ENCODE measurements at regions not wholly inside any gene's neighbourhood (a gene's known extent, or its start where the extent isn't known, plus 50 kb on each side); places are given as distances from the start of the nearest gene placed in this dataset.
"Not testable (repeated sequence)": the region's sequence is repeated elsewhere in the genome, so short reads cannot be mapped to it uniquely, and the experiment has no call there.

DNA sequence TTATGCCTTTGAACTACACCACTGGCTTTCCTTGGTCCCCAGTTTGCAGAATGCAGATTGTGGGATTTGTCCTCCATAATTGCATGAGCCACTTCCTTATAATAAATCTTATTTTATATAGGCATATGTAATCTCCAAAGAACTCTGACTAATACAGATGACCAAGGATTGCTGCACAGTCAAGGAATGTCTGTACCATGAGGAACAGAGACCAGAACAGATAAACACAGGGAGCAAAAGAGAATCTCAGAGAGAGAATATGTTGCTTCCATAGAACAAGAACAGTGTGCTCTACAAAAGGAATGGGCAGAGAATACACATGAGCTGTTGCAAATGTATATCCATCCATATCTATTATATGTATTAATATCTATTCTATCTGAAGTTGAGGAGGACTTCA, 111.1 kb downstream of the ADRA2C start:
- no peak for DNase-seq (ENCODE audit: extremely low read depth, low read depth, low spot score)

DNA sequence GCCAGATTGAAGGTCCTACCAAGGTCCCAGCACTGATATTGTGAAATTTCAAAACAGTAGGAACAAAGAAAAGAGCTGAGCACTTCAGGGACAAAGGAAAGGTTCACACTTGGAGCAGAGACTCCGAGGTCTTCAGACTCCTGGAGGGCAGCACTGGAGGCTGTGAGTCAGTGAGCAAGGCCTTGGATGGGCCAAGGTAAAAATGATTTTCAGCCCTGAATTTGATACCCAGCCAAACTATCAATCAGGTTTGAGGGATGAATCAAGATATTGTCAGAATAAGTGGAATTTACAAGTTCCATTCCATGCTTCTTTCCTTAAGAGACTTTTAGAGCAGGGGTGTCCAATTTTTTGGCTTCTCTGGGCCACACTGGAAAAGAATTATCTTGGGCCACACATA, 111.7 kb downstream of the ADRA2C start:
- no peak for DNase-seq (ENCODE audit: extremely low read depth, low read depth, low spot score)

DNA sequence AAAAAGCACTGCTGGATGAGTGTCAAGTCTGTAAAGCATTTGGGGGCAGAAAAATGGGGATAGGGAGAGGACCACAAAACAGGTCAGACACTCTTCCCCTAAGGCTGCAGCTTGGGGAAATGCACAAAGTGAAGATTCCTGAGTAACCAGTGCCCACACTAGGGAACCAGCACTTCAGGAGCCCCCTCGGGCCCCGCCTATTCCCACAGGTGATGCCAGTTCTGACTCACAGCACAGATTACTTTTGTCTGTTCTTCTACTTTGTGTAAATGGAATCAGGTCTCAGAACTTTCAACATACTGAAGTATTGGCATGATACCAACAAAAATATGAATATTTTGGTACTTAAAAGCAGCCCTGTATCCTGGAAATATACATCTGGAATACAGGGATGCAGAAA, 112.5 kb downstream of the ADRA2C start:
- no peak for DNase-seq (ENCODE audit: extremely low read depth, low read depth, low spot score)

DNA sequence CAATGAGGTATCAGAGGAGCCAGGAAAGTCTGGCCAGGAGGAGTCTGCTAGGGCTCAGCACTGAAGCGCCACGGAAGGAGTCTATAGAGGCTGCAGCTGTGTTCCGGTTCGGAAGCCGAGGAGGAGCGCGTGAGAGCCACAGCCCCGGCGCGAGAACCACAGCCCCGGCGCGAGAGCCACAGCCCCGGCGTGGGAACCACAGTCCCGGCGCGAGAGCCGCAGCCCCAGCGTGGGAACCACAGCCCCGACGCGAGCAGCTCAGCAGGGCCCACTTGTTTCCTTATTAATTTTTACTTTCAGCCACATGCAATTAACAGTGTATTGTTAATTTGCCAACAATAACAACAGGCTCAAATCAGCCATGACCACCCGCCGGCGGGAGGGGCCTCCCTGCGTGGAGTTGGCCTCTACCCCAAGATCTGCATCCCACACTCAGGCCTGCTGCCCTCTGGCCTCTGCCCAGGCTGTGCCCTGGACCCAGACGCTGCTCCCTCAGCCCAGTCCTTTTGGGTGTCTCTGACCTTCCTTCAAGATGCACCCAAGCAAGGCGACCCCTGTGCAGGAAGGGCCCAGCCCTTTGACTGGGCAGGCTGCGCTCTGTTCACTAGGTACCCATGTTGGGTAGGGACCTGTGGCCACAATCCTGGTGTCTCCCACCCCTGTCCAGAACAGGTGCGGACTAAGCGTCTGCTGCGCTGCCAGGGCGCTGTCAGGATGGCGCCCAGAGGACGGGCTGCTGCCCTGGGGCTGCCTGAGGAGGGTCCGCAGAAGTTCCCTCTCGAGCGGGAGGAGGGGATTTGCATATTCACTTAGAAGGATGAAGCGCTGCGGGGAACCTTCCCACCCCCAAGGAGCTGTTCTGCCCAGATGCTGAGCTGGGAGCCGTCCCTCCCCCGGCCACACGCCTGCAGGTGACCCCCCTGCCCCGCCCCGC, 113.8 kb downstream of the ADRA2C start:
- no peak for DNase-seq (ENCODE audit: extremely low read depth, low read depth, low spot score)

DNA sequence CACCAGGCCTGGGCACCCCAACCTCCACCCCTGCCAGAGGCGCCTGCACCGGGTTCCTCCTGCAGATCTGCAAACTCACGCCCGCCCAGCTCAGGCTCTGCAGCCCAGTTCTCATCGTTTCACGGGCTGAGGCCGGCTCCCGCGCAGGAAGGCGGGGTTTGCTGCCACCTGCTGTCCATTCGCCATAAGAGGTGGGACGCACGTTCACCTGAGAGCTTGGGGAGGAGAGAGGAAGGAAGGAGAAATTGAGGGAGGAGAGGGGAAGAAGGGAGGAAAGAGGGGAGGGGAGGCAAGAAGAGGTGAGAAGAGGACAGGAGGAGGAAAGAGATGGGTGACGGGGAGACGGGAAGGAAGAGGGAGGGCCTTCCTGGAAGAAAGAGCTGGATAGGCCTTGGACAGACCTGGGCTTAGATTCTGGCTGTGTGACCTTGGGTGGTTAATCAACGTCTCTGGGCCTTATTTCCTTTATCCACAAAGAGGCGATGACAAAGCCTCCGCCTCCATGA, 114.5 kb downstream of the ADRA2C start:
- DNase-seq (ENCODE audit: extremely low read depth, low read depth, low spot score): no peak

DNA sequence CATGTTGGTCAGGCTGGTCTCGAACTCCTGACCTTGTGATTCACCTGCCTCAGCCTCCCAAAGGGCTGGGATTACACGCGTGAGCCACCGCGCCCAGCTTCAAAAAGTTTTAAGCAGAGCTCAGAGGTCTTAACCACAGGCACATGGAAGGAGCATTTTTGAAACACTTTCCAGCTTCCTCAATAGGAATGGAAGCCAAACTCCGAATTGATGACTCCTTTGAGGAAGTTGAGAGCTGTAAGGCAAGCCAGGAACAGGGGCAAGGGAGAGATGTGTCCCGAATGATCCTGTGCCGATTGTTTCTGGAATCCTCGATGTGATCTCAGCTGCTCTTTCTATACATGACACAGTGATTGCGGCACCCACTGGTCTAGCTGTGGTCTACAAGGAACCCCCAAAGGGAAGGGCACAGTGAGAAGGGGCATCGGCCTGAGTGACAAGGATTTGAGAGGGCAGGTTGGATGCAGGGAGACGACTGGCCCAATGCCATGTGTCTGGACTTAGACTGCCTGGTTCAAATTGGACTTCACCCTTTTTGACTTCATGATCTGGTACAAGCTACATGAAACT, 116.2 kb downstream of the ADRA2C start:
- not testable (repeated sequence) for DNase-seq (ENCODE audit: extremely low read depth, low read depth, low spot score)

DNA sequence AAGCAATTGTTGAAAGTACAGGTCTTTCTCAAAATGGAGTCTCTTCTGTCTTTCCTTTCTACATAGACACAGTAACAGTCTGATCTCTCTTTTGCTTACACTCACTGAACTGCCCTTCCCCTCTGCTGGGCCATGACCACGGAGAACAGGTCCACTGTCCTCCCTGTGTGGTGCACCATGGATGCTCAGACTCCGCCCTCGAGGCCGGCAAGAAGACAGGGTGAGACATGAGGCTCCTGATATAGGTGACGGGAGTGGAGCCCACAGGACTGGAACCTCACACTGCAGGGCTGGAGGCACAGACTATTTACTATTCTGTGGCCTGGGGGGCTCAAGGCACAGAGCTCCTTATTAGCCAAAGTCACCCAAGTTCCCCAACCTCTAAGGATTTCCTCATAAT, 118.1 kb downstream of the ADRA2C start:
- DNase-seq (ENCODE audit: extremely low read depth, low read depth, low spot score): not testable (repeated sequence)

DNA sequence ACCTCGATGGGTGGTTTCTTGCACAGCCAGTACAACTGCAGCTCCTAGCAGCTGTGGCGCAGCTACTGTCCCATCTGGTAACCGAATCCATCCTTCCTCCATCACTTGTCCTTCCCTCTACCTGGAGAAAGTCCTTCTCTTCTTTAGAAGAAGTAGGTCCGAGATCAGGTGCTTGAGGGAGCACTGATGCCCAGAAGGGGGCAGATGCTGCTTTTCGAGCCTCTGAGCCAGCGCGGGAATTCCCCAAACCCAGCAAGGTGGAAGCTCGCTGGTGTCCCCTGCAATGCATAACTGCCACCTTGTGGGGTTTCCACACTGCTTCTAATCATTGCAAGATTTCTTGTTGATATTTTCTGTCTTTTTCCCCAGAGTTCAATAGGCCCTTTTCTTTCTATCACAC, 127.4 kb downstream of the ADRA2C start:
- DNase-seq (ENCODE audit: extremely low read depth, low read depth, low spot score): not testable (repeated sequence)

DNA sequence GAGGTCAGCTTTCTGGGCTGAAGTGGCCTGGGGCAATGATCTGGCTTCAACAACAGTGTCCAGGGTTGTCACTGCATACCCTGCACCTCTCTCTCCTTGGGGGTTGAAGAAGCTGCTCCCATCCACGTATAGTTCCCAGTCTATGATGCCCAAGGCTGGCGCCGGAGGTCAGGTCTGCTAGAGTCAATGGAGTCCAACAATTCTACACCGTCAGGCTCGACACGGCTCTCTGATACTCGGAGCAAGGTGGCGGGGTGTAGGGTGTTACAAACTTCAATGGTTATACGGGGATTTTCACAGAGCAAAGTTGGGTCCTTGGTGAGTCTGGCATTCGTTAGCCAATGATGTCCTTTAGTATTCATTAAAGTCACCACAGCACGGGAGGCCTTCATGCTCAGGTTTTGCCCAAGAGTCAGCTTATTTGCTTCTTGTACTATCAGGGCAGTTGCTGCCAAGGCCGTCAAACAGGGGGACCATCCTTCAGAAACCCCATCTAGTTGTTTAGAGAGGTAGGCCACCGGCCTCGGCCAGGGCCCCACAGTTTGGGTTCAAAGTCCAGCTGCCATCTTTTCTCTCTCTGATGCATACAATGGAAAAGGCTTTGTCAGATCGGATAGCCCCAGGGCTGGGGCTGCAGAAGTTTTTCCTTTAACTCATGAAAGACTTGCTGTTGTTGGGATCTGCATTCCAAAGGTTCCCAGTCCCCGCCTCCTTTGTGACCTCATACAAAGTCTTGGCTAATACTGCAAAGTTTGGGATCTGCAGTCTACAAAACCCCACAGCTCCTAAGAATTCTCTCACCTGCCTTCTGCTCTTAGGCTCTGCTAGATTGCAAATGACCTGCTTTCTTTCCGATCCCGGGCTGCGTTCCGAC, 128.1 kb downstream of the ADRA2C start:
- not testable (repeated sequence) for DNase-seq (ENCODE audit: extremely low read depth, low read depth, low spot score)

DNA sequence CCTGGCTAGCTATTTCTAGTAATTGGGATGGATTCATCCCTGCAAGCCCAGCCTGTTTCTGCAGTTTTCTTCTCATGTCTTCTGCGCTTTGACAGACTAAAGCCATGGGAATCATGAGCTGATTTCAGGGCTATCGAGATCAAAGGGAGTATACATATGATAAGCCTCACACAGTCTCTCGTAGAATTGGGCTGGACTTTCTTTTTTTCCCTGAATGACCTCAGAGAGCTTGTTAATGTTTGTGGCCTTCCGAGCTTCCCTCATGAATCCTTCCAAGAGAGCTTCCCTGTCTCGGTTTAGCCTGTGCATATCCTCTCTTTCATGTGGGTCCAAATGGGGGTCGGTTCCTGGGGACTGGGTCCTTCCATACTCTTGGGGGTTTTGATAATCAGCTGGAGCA, 130.3 kb downstream of the ADRA2C start:
- no peak for DNase-seq (ENCODE audit: extremely low read depth, low read depth, low spot score)

DNA sequence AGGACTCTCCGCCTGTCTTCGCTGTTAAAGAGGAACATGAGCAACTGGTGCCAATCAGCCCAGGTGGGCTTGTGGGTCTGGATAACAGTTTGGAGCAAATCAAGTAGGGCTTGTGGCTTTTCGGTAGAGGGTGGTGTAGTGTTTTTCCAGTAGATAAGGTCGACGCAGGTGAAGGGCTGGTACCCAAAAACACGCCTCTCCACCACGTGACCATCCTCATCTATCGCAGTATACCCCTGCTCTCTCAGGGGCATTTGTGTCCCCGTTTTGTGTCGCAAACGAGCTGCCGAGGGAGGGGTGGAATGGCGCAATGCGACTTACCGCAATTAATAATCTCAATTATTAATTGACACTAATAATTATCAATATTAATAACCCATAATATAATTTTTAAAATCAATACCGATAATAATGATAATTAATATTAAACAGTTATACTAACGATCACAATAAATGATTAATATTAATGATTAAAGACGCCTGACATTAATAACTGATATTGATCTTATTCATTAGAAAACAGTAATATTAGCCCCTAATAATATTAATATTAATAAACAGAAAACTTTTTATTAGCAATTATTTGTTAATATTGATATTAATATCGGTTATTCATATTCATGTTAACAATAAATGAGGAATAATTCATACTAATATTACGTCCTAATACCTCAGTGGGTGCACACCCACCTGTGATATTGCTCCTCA, 130.8 kb downstream of the ADRA2C start:
- DNase-seq (ENCODE audit: extremely low read depth, low read depth, low spot score): not testable (repeated sequence)

DNA sequence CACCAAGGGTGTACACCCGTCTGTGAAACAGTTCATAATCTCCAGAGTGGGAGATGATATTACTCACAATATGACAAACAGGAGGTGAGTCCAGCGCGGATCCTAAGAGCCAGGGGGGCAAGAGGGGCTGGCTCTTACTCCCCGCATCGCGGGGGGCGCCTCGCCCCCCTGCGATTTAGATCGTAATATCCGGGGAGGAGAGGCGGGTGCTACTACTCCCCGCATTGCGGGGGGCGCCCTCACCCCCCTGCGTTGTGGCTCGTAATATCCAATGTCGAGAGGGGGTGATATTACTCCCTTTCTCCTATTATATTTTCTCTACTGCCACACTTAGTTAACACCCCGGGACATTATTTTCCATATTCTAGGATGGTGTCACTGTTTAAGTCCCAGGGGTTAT, 131.9 kb downstream of the ADRA2C start:
- DNase-seq (ENCODE audit: extremely low read depth, low read depth, low spot score): no peak

DNA sequence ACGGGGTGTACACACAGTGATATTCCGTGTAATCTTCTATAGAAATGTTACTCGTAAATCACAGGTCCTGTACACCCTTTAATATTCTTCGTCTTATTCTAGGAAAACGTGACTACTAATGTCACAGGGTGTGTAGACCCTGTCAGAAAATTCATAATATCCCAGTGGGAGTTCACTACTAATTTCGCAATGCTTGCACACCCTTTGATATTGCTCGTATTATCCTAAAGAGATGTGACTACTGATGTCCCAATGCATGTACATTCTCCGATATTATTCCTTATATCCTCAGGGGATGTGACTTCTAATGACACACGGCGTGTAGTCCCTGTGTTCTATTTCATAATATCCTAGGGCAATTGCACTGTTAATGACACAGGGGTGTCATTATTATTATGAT, 132.7 kb downstream of the ADRA2C start:
- not testable (repeated sequence) for DNase-seq (ENCODE audit: extremely low read depth, low read depth, low spot score)

DNA sequence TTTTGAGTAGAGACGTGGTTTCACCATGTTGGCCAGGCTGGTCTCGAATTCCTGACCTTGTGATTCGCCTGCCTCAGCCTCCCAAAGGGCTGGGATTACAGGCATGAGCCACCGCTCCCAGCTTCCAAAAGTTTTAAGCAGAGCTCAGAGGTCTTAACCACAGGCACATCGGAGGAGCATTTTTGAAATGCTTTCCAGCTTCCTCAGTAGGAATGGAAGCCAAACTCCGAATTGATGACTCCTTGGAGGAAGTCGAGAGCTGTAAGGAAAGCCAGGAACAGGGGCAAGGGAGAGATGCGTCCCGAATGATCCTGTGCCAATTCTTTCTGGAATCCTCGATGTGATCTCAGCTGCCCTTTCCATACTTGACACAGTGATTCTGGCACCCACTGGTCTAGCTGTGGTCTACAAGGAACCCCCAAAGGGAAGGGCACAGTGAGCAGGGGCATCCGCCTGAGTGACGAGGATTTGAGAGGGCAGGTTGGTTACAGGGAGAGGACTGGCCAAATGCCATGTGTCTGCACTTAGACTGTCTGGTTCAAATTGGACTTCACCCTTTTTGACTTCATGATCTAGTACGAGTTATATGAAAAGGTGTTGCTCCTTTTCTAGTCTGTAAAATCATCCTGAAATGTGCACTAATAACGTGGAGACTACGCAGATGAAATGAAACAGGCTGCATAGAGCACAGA, 138.2 kb downstream of the ADRA2C start:
- not testable (repeated sequence) for DNase-seq (ENCODE audit: extremely low read depth, low read depth, low spot score)

DNA sequence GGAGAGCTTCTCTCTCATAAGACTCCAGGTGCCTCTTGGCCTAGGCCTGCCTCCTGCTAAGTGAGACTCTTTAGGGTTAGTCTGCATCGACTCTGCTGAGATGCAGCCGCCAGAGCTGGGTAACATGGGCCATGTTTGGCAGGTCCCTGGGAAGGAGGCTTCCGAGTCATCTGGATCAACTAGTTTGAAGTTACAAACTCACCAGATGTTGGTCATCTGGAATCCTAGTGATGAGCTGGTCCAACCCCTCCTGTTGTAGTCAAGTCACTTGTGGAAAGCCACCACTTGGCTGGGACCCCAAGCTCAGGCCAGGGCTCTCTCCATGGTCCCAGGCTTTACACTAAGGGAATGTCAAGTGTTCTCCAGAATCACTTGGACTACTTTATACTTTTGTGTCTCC, 143.4 kb downstream of the ADRA2C start:
- DNase-seq (ENCODE audit: extremely low read depth, low read depth, low spot score): not testable (repeated sequence)

DNA sequence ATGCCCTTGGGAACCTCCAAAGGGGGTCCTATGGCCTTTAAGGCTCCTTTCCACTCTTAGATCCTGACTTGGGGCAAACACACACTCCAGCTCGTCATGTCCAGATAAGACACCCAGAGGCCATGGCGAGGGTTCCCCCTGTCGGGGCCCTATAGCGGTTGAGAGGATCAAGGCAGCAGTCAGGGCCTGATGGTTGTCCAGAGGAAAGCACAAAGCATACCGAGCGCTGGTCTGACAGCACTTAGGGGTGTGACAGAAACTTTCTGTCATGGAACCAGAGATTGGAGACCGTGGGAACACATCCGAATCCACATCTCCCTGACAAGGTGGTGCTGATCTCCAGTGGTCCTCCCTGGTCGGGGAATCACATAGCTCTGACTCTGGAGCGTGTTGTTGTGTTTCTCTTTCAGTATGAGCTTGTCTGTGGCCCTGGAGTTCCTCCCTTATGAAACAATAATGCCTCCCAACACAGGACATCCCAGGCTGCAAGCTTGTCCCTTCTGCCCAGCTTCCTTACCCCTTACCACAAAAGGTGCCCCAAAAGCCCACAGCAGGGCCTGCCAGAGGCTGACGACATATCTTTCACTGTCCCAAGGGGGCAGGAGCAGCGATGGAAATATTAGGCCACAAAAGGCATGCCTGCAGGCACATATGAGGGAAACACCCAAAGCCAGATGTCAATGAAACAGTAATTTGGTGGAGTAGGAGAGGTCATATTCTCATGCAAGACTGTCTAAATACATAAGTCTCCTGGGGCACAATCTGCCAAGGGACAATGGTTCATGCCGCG, 144.2 kb downstream of the ADRA2C start:
- not testable (repeated sequence) for DNase-seq (ENCODE audit: extremely low read depth, low read depth, low spot score)

DNA sequence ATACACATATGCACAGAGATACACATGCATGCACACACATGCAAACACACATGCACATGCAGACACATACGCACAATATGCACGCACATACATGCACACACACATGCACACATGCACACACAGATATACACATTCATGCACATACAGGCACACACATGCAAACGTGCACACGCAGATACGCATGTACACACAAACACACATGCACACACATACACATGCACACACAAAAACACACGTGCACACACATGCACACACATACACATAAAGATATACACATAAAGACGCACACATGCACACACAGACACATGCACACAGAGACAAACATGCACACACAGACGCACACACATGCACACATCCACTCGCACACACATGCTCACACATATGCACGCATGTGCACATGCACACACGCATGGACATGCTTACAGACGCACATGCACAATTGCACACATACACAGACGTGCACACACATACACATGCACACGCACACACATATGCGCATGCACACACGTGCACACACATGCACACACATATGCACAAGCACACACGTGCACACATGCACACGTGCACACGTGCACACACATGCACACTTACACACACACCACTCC, 145.2 kb downstream of the ADRA2C start:
- DNase-seq (ENCODE audit: extremely low read depth, low read depth, low spot score): no peak

DNA sequence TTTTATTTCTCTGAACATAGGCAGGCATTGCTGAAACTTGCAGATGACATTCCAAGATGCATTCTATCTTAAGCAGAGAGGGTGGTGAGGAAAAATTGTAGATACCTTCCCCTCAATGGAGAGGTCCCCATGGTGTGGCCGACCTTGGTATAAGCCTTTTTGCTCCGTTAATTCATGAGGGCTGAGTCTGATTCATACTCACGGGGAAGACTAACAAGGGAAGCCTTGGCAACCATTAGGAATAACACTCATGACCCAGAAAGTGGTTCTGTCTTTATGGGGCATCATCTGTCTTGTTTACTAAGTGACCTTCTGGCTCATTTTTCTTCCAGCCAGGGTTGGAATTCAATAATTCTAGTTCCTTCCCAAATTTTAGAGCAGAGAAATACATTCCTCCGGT, 148.3 kb downstream of the ADRA2C start:
- DNase-seq (ENCODE audit: extremely low read depth, low read depth, low spot score): not testable (repeated sequence)

DNA sequence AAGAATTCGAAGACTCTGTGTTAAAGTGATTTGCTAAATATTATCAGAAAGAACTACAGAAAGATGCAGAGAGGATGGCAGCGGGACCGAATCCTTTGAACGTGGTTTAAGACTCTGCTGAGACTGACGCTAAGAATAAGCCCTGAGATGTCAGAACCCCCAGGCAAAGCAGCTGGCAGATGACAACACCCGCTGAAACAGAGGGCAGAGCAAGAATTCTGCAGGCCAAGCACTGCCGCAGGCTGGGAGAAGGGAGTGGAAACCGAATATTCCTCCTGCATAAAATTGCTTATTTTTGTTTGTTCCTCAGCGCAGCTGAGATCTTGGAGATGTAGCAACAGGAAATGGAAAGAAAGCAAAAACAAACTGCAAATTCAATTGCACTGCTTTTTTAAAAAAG, 153.3 kb downstream of the ADRA2C start:
- not testable (repeated sequence) for DNase-seq (ENCODE audit: extremely low read depth, low read depth, low spot score)

All from glomerular endothelial cell (primary cell).